ENCODE measurements at regions not wholly inside any gene's neighbourhood (a gene's known extent, or its start where the extent isn't known, plus 50 kb on each side); places are given as distances from the start of the nearest gene placed in this dataset.

- TF ChIP-seq CTCF (IDR thresholded peaks at IDR 0.05) (no peak), EP300 (IDR thresholded peaks at IDR 0.05; ENCODE audit: low read depth) (no peak)
Observed at GRCh38 chr19:31944326-31944725, 401.1 kb upstream of the ZNF507 start.

Measured in transverse colon (tissue), 3 donors.